ENCODE measurements at regions not wholly inside any gene's neighbourhood (a gene's known extent, or its start where the extent isn't known, plus 50 kb on each side); places are given as distances from the start of the nearest gene placed in this dataset.

DNA sequence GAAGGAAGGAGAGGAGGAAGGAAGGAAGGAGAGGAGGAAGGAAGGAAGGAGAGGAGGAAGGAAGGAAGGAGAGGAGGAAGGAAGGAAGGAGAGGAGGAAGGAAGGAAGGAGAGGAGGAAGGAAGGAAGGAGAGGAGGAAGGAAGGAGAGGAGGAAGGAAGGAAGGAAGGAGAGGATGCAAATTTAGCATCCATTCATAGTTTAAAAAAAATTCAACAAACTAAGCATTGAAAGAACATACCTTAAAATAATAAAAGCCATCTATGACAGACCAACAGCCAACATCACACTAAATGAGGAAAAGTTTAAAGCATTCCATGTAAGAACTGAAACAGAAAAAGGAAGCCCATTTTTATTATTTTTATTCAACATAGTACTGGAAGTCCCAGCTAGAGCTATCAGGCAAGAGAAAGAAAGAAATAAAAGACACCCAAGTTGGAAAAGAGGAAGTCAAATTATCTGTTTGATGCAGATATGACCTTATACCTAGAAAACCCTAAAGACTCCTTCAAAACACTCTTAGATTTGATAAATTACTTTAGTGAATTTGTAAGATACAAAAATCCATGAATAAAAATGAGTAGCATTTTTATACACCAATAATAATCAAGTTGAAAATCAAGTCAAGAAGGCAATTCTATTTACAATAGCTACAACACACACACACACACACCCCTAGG, 52.2 kb upstream of the FXR1 start:
- no peak overlapping the region for H3K27ac ChIP-seq
- TF ChIP-seq, protein P1, sequence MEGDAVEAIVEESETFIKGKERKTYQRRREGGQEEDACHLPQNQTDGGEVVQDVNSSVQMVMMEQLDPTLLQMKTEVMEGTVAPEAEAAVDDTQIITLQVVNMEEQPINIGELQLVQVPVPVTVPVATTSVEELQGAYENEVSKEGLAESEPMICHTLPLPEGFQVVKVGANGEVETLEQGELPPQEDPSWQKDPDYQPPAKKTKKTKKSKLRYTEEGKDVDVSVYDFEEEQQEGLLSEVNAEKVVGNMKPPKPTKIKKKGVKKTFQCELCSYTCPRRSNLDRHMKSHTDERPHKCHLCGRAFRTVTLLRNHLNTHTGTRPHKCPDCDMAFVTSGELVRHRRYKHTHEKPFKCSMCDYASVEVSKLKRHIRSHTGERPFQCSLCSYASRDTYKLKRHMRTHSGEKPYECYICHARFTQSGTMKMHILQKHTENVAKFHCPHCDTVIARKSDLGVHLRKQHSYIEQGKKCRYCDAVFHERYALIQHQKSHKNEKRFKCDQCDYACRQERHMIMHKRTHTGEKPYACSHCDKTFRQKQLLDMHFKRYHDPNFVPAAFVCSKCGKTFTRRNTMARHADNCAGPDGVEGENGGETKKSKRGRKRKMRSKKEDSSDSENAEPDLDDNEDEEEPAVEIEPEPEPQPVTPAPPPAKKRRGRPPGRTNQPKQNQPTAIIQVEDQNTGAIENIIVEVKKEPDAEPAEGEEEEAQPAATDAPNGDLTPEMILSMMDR (IDR thresholded peaks at IDR 0.05) = no peak
- intact Hi-C loops (cut with DNase I) = no loop called here
- H3K4me1 ChIP-seq = no peaks in the 10 kb centered on the region
- no peaks in the 10 kb centered on the region for H3K36me3 ChIP-seq (ENCODE audit: insufficient read depth in 1 of 2, low read depth in 1 of 2)
- no peaks in the 10 kb centered on the region for H3K27me3 ChIP-seq (ENCODE audit: insufficient read depth in 3 of 3, low read length in 2 of 3)
- H3K9me3 ChIP-seq = no peaks in the 10 kb centered on the region
- no peak for DNase-seq
- H3K4me3 ChIP-seq = no peak overlapping the region
- no peak for ATAC-seq

Data from psoas muscle (tissue), 6 donors.